SK-N-SH (cell line): ENCODE measurements at regions not wholly inside any gene's neighbourhood (a gene's known extent, or its start where the extent isn't known, plus 50 kb on each side); places are given as distances from the start of the nearest gene placed in this dataset.
A peak's percentile ranks its signal among the peaks of the same experiment; 100 is the strongest.

ENCODE experiments used
- CTCF ChIA-PET: fragments of 300-600, 350-600 bp; formaldehyde crosslinking; extraction: SDS; loops from one replicate; lab custom pipeline; 2021; lab: Yijun Ruan, JAX
- POLR2A ChIA-PET: fragments of 350-600 bp; sonication (Branson Sonifier 250); formaldehyde crosslinking; extraction: SDS; loops from one replicate; lab custom pipeline; 2020; ENCODE audit warnings: antibody characterized with exemption, inconsistent platforms; lab: Yijun Ruan, JAX
- DNase-seq: peaks from one replicate; pipeline ENCODE4 v3.0.0; 2012
- H2AFZ ChIP-seq: fragments of 200-600 bp; sonication (generic); 2 replicates; pipeline ENCODE4 v1.8.1; 2016; ENCODE audit warnings: antibody characterized with exemption, mild to moderate bottlenecking, low read depth
- H3F3A ChIP-seq: fragments of 200-600 bp; sonication (generic); replicated peaks from 2 replicates; pipeline ENCODE3; 2016; ENCODE audit warnings: antibody characterized with exemption, mild to moderate bottlenecking; ENCODE audit not compliant: insufficient read depth
- H3K27ac ChIP-seq, 2 experiments: fragments of 200-500 bp in 1 of 2; fragments of 200-600 bp in 1 of 2; sonication (Bioruptor generic) in 1 of 2; sonication (generic), shearing (Covaris generic) in 1 of 2; 2 replicates each; pipeline versions ENCODE4 v1.5.1 to v1.6.1; 2014 to 2016; ENCODE audit warnings: low read depth in 2 of 2, inconsistent platforms in 1 of 2, low read length in 1 of 2, mild to moderate bottlenecking in 1 of 2, mixed read lengths in 1 of 2
- H3K27me3 ChIP-seq: fragments of 200-600 bp; sonication (generic), shearing (Covaris generic); 2 replicates; pipeline ENCODE4 v1.6.1; 2016; ENCODE audit warnings: mixed run types; ENCODE audit not compliant: insufficient read depth
- H3K36me3 ChIP-seq, 2 experiments: fragments of 200-500 bp in 1 of 2; fragments of 200-600 bp in 1 of 2; sonication (Bioruptor generic) in 1 of 2; sonication (generic) in 1 of 2; replicated peaks in 1 of 2; 2 replicates each; pipeline versions ENCODE3 to v1.5.1; 2014 to 2016; ENCODE audit warnings: low read length in 1 of 2, mild to moderate bottlenecking in 1 of 2; ENCODE audit not compliant: insufficient read depth in 2 of 2, control insufficient read depth in 1 of 2
- H3K4me1 ChIP-seq, 2 experiments: fragments of 200-500 bp in 1 of 2; fragments of 200-600 bp in 1 of 2; sonication (Bioruptor generic) in 1 of 2; sonication (generic), shearing (Covaris generic) in 1 of 2; 2 replicates each; pipeline versions ENCODE4 v1.5.1 to v1.6.1; 2014 to 2016; ENCODE audit warnings: low read depth in 1 of 2, low read length in 1 of 2, mixed run types in 1 of 2; ENCODE audit not compliant: insufficient read depth in 2 of 2, control insufficient read depth in 1 of 2
- H3K4me2 ChIP-seq: fragments of 200-600 bp; sonication (generic), shearing (Covaris generic); 2 replicates; pipeline ENCODE4 v1.6.1; 2017; ENCODE audit warnings: mixed run types
- H3K4me3 ChIP-seq, 2 experiments: fragments of 200-500 bp in 1 of 2; fragments of 200-600 bp in 1 of 2; sonication (Bioruptor generic) in 1 of 2; sonication (generic), shearing (Covaris generic) in 1 of 2; 2 replicates each; pipeline versions ENCODE4 v1.5.1 to v1.8.1; 2014 to 2016; ENCODE audit warnings: low read depth in 2 of 2, inconsistent platforms in 1 of 2, low read length in 1 of 2, mild to moderate bottlenecking in 1 of 2, mixed read lengths in 1 of 2, moderate library complexity in 1 of 2
- H3K79me2 ChIP-seq: fragments of 200-600 bp; sonication (generic); 2 replicates; pipeline ENCODE4 v1.8.1; 2017; ENCODE audit warnings: mild to moderate bottlenecking; ENCODE audit not compliant: insufficient read depth
- H3K9ac ChIP-seq: fragments of 200-600 bp; sonication (generic); 2 replicates; pipeline ENCODE4 v1.6.1; 2017; ENCODE audit warnings: mixed run types
- H3K9me2 ChIP-seq: fragments of 200-600 bp; sonication (generic); 2 replicates; pipeline ENCODE4 v1.6.1; 2017; ENCODE audit warnings: mixed run types
- H3K9me3 ChIP-seq: fragments of 200-600 bp; sonication (generic); 2 replicates; pipeline ENCODE4 v1.6.1; 2017; ENCODE audit warnings: mixed run types, mild to moderate bottlenecking, moderate library complexity
- H4K20me1 ChIP-seq: fragments of 200-600 bp; sonication (generic); 2 replicates; pipeline ENCODE4 v1.6.1; 2017; ENCODE audit warnings: mild to moderate bottlenecking, mixed run types; ENCODE audit not compliant: insufficient read depth
- CHD2 ChIP-seq: fragments of 150-350 bp; IDR thresholded peaks from 2 replicates; pipeline ENCODE4 v1.6.1; 2018; ENCODE audit warnings: low read length; ENCODE audit not compliant: partially characterized antibody
- CTCF ChIP-seq: fragments of 200-600 bp; sonication (generic); IDR thresholded peaks from 2 replicates; pipeline ENCODE4 v1.6.1; 2017; ENCODE audit warnings: antibody characterized with exemption, mild to moderate bottlenecking, moderate library complexity
- ELF1 ChIP-seq: IDR thresholded peaks from 2 replicates; pipeline ENCODE4 v1.4.0; 2012
- EZH2phosphoT487 ChIP-seq: fragments of 200-600 bp; sonication (generic); IDR thresholded peaks from 2 replicates; pipeline ENCODE4 v1.6.1; 2017; ENCODE audit warnings: low read depth, mixed run types, mild to moderate bottlenecking, antibody characterized with exemption, moderate library complexity, borderline replicate concordance
- FOSL2 ChIP-seq: IDR thresholded peaks from 2 replicates; pipeline ENCODE4 v1.4.0; 2012; ENCODE audit warnings: low read depth, mild to moderate bottlenecking, moderate library complexity, borderline replicate concordance
- FOXJ3 ChIP-seq: sonication (generic); formaldehyde crosslinking; IDR thresholded peaks from 2 replicates; pipeline ENCODE4 v1.5.1; 2020; ENCODE audit warnings: mild to moderate bottlenecking, missing genetic modification reagents
- GABPA ChIP-seq: IDR thresholded peaks from 2 replicates; pipeline ENCODE4 v1.4.0; 2012; ENCODE audit warnings: low read depth, mild to moderate bottlenecking
- GATA2 ChIP-seq: sonication (generic); formaldehyde crosslinking; IDR thresholded peaks from 2 replicates; pipeline ENCODE4 v1.5.0; 2020; ENCODE audit warnings: mild to moderate bottlenecking, missing genetic modification reagents
- JUND ChIP-seq: IDR thresholded peaks from 2 replicates; pipeline ENCODE4 v1.4.0; 2012
- MEF2A ChIP-seq: IDR thresholded peaks from 2 replicates; pipeline ENCODE4 v1.4.0; 2012; ENCODE audit warnings: low read depth, borderline replicate concordance
- NRF1 ChIP-seq: IDR thresholded peaks from 2 replicates; pipeline ENCODE4 v1.6.1; 2012; ENCODE audit warnings: low read depth, mild to moderate bottlenecking, low read length
- PBX3 ChIP-seq: IDR thresholded peaks from 2 replicates; pipeline ENCODE4; 2012
- RAD21 ChIP-seq: IDR thresholded peaks from 2 replicates; pipeline ENCODE4 v1.6.1; 2012; ENCODE audit warnings: mild to moderate bottlenecking, low read length
- RCOR1 ChIP-seq: fragments of 150-350 bp; IDR thresholded peaks from 2 replicates; pipeline ENCODE4 v1.6.1; 2017; ENCODE audit warnings: antibody characterized with exemption, low read length
- RFX5 ChIP-seq: IDR thresholded peaks from 2 replicates; pipeline ENCODE4 v1.6.1; 2012; ENCODE audit warnings: mild to moderate bottlenecking, improper control_type of control experiment, low read length
- SMC3 ChIP-seq: IDR thresholded peaks from 2 replicates; pipeline ENCODE4 v1.6.1; 2012; ENCODE audit warnings: low read depth, low read length, improper control_type of control experiment
- TAF1 ChIP-seq: IDR thresholded peaks from 2 replicates; pipeline ENCODE4 v1.6.1; 2012; ENCODE audit warnings: low read depth, mild to moderate bottlenecking, low read length, moderate library complexity, borderline replicate concordance
- TCF12 ChIP-seq: IDR thresholded peaks from 2 replicates; pipeline ENCODE4 v1.4.0; 2012
- USF2 ChIP-seq: fragments of 150-350 bp; IDR thresholded peaks from 2 replicates; pipeline ENCODE4 v1.6.1; 2017; ENCODE audit warnings: antibody characterized with exemption, low read length, low read depth, borderline replicate concordance
- YY1 ChIP-seq: IDR thresholded peaks from 2 replicates; pipeline ENCODE4 v1.4.0; 2012; ENCODE audit warnings: low read depth, mild to moderate bottlenecking
- WGBS: methylation state at CpG from one replicate; pipeline ENCODE4 v1.1.6; 2017; ENCODE audit warnings: low lambda C conversion rate; 5-methylcytosine and 5-hydroxymethylcytosine counted together

- H3K4me3 ChIP-seq = peak overlapping the region in 1 of 2 experiments; percentile 46; a peak in 1 of 4 replicates
- no peaks in the 10 kb centered on the region for H3K36me3 ChIP-seq
- no peak overlapping the region for H3K27ac ChIP-seq
- H3K9me2 ChIP-seq = no peaks in the 10 kb centered on the region
- peaks cover 13% of the 10 kb centered on the region for H3F3A ChIP-seq
- H3K27me3 ChIP-seq = no peaks in the 10 kb centered on the region
- no peaks in the 10 kb centered on the region for H4K20me1 ChIP-seq
- no peak overlapping the region for H3K9ac ChIP-seq
- CTCF ChIA-PET = interaction anchor here (0.6 to 6.2 kb wide), 27 partner anchors 9 to 1137 kb away, joined by 3 to 68 read pairs (median 3); partner anchors contain the start of gene CCDC28A
- no peaks in the 10 kb centered on the region for H3K79me2 ChIP-seq
- TF ChIP-seq TCF12 = no peak
- no peak for TF ChIP-seq RCOR1
- no peak for TF ChIP-seq JUND
- no peak for TF ChIP-seq EZH2phosphoT487
- TF ChIP-seq CTCF = peak; percentile 79
- no peak for TF ChIP-seq NRF1
- TF ChIP-seq RAD21 = peak; percentile 64
- TF ChIP-seq CHD2 = no peak
- TF ChIP-seq GATA2 (CRISPR knock-in tag) = no peak
- TF ChIP-seq SMC3 = peak; percentile 52
- no peak overlapping the region for H2AFZ ChIP-seq
- no peak overlapping the region for H3K4me2 ChIP-seq
- 0% methylated on average over 3 of the region's 3 CpGs for WGBS
- POLR2A ChIA-PET = no interaction called here
- H3K9me3 ChIP-seq = no peaks in the 10 kb centered on the region
- DNase-seq = peak; percentile 51
- H3K4me1 ChIP-seq = peaks cover 0 to 11% of the 10 kb centered on the region in 2 experiments; a peak in 1 of 4 replicates
These were observed 91.8 kb upstream of the NHSL1 start for GRCh38 chr6:138590796-138591709.

GRCh38 chr6:138592749-138593123 lies 93.4 kb upstream of the NHSL1 start:
- Histone ChIP-seq H3K9me2 (no peaks in the 10 kb centered on the region), H3K9me3 (no peaks in the 10 kb centered on the region), H3K4me2 (peak overlapping the region; percentile 68; the same call in 1 of the 2 replicates), H4K20me1 (no peaks in the 10 kb centered on the region), H3K79me2 (no peaks in the 10 kb centered on the region), H3F3A (peaks cover 13% of the 10 kb centered on the region), H3K4me3 (no peak overlapping the region), H3K9ac (no peak overlapping the region; the same call in 1 of the 2 replicates), H3K36me3 (no peaks in the 10 kb centered on the region), H2AFZ (peak overlapping the region; percentile 92), H3K27me3 (no peaks in the 10 kb centered on the region), H3K27ac (peak overlapping the region in 1 of 2 experiments; percentile 83; a peak in 2 of 4 replicates), H3K4me1 (peaks cover 0 to 11% of the 10 kb centered on the region in 2 experiments; a peak in 1 of 4 replicates)
- ChIA-PET CTCF (interaction anchor here (0.8 to 6.2 kb wide), 6 partner anchors 9 to 478 kb away, joined by 3 to 68 read pairs (median 3); no protein-coding TSS in a partner anchor), POLR2A (no interaction called here)
- DNase-seq = no peak
- WGBS = 84% methylated on average over 1 of the region's 1 CpG
- no peak for TF ChIP-seq ELF1
- no peak for TF ChIP-seq NRF1
- TF ChIP-seq FOSL2 = no peak
- no peak for TF ChIP-seq RFX5
- TF ChIP-seq PBX3 = no peak
- no peak for TF ChIP-seq SMC3
- TF ChIP-seq MEF2A = no peak
- no peak for TF ChIP-seq TAF1
- TF ChIP-seq FOXJ3 (CRISPR knock-in tag) = no peak
- TF ChIP-seq JUND = no peak
- no peak for TF ChIP-seq RCOR1
- no peak for TF ChIP-seq GABPA
- no peak for TF ChIP-seq USF2
- no peak for TF ChIP-seq YY1
- no peak for TF ChIP-seq CHD2
